Muscle layer of colon (tissue), 2 donors: ENCODE measurements at regions not wholly inside any gene's neighbourhood (a gene's known extent, or its start where the extent isn't known, plus 50 kb on each side); places are given as distances from the start of the nearest gene placed in this dataset.

Experiments
- H3K27ac ChIP-seq: one replicate; pipeline ENCODE4 v1.7.0; 2013; ENCODE audit warnings: low read depth, mild to moderate bottlenecking, low read length, moderate library complexity
- H3K27me3 ChIP-seq, 2 donors: one replicate each; pipeline ENCODE4 v1.7.0; 2013; ENCODE audit warnings: low read length in 2 of 2, mild to moderate bottlenecking in 2 of 2; ENCODE audit not compliant: insufficient read depth in 2 of 2, control insufficient read depth in 1 of 2
- H3K36me3 ChIP-seq: one replicate; pipeline ENCODE4 v1.7.0; 2013; ENCODE audit warnings: mild to moderate bottlenecking, low read length; ENCODE audit not compliant: insufficient read depth
- H3K4me1 ChIP-seq: one replicate; pipeline ENCODE4 v1.7.0; 2013; ENCODE audit warnings: mild to moderate bottlenecking, low read length; ENCODE audit not compliant: insufficient read depth
- H3K4me3 ChIP-seq, 2 donors: one replicate each; pipeline ENCODE4 v1.7.0; 2013; ENCODE audit warnings: low read length in 2 of 2, low read depth in 1 of 2, mild to moderate bottlenecking in 1 of 2, moderate library complexity in 1 of 2
- H3K9ac ChIP-seq: one replicate; pipeline ENCODE4 v1.7.0; 2013; ENCODE audit warnings: low read length
- H3K9me3 ChIP-seq: one replicate; pipeline ENCODE4 v1.7.0; 2013; ENCODE audit warnings: mild to moderate bottlenecking, low read length
- donor health status: abdominal sarcoma.
- donor health status: Adenocarcinoma of cecum.

DNA sequence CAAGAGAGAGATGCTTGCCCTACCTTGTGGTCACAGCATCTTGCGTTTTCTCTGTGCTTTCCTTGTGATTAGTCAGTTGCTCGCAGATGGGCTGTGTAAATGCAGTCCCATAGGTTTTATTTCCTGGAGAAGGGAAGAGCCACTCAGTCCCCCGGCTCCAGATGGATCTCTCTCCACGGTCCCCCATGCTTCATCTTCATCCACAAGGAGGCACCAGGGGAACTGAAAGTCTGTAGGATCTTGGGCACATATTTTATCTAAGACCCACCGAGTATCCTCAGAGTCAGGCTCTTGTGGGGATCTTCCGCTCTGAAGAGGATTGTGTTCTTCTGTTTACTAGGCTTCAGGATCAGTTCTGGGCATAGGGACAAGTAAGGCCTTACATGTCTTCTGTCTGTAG, 66.8 kb upstream of the E2F8 start:
- no peak overlapping the region for H3K9ac ChIP-seq
- H3K9me3 ChIP-seq: no peaks in the 10 kb centered on the region
- H3K36me3 ChIP-seq: no peaks in the 10 kb centered on the region
- H3K4me3 ChIP-seq: no peak overlapping the region
- H3K4me1 ChIP-seq: no peaks in the 10 kb centered on the region
- no peaks in the 10 kb centered on the region for H3K27me3 ChIP-seq
- H3K27ac ChIP-seq: no peak overlapping the region

DNA sequence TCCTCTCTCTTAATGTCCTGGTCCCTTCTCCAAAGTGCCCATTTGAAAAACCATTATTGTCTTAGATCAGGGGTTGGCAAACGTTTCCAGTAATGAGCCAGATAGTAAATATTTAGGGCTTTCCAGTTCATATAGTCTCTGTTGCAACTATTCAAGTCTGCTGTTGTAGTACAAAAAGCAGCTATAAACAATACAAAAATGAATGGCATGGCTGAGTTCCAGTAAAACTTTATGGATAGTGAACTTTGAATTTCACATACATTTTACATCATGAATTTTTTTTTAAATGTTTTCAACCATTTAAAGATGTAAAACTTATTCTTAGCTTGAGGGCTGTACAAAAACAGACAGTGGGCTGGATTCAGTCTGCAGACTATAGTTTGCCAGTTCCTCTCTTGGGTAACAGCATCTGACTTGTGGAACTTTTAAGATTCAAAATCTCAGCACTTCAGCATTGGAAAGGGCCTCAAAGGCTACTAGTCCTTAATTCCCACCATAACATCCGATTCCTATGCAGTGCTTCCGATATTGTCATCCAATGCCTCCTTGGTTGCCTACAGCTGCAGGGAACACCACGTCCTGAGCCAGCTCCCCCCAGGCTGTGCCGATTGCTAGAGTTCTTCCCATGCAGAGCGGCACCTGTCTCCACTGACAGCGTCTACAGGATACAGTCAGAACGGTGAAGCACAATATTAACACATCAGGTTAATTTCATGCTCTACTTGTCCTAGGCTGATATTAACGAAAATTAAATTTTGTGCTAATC, 65.6 kb upstream of the E2F8 start:
- H3K27ac ChIP-seq: no peak overlapping the region
- no peaks in the 10 kb centered on the region for H3K27me3 ChIP-seq
- H3K4me3 ChIP-seq: no peak overlapping the region
- H3K4me1 ChIP-seq: no peaks in the 10 kb centered on the region
- no peaks in the 10 kb centered on the region for H3K36me3 ChIP-seq
- H3K9me3 ChIP-seq: no peaks in the 10 kb centered on the region
- no peak overlapping the region for H3K9ac ChIP-seq

DNA sequence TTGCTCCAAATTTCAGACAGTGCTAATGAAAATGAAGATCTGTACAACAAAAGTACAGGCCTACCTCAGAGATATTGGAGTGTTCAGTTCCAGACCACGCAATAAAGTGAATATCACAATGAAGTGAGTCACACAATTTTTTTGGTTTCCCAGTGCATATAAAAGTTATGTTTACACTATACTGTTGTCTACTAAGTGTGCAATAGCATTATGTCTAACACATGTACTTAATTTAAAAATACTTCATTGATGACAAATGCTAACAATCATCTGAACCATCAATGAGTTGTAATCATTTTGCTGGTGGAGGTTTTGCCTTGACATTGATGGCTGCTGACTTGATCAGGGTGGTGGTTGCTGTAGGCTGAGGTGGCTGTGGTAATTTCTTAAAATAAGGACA, 60.6 kb upstream of the E2F8 start:
- Histone ChIP-seq H3K4me3 (no peak overlapping the region), H3K27me3 (no peaks in the 10 kb centered on the region), H3K9ac (no peak overlapping the region), H3K4me1 (no peaks in the 10 kb centered on the region), H3K27ac (no peak overlapping the region), H3K36me3 (no peaks in the 10 kb centered on the region), H3K9me3 (no peaks in the 10 kb centered on the region)

DNA sequence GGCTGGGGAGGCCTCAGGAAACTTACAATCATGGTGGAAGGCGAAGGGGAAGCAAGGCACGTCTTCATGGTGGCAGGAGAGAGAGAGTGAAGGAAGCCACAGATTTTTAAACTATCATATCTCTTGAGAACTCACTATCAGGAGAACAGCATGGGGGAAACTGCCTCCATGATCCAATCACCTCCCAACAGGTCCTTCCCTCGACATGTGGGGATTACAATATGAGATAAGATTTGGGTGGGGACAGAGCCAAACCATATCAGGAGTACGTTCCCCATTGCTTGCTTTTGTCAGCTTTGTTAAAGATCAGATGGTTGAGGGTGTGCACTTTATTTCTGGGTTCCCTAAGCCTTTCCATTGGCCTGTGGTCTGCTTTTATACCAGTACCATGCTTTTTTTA, 53.7 kb upstream of the E2F8 start:
- Histone ChIP-seq H3K36me3 (no peaks in the 10 kb centered on the region), H3K4me1 (no peaks in the 10 kb centered on the region), H3K9me3 (no peaks in the 10 kb centered on the region), H3K9ac (no peak overlapping the region), H3K27ac (no peak overlapping the region), H3K4me3 (no peak overlapping the region), H3K27me3 (no peaks in the 10 kb centered on the region)

DNA sequence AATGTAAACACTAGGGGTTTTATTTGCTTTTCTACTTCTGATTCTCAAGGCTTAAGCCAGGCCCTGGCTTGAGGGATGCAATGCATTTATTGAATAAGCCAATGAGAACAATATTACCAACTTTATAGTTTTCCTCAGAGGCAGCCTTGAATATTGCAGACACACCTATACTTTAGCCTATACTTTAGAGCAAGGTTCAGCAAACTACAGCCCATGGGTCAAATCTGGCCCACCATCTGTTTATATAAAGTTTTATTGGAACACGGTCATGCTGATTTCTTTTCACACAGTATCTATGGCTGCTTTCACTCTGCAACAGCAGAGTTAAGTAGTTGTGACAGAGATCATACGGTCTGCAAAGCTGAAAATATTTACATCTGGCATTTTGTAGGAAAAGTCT, 50.3 kb upstream of the E2F8 start:
- Histone ChIP-seq H3K4me1 (no peaks in the 10 kb centered on the region), H3K36me3 (no peaks in the 10 kb centered on the region), H3K4me3 (no peak overlapping the region), H3K27me3 (no peaks in the 10 kb centered on the region), H3K9ac (no peak overlapping the region), H3K27ac (no peak overlapping the region), H3K9me3 (no peaks in the 10 kb centered on the region)
